B cell (primary cell): ENCODE measurements at regions not wholly inside any gene's neighbourhood (a gene's known extent, or its start where the extent isn't known, plus 50 kb on each side); places are given as distances from the start of the nearest gene placed in this dataset.

Experiments
- EZH2 ChIP-seq: IDR thresholded peaks from 2 replicates; pipeline ENCODE4 v1.6.1; 2012; ENCODE audit warnings: borderline replicate concordance, low read depth, mild to moderate bottlenecking, moderate library complexity, low read length; ENCODE audit not compliant: insufficient read depth, poor library complexity, severe bottlenecking
- TF ChIP-seq, protein P1 (sequence below): fragments of 200-600 bp; IDR thresholded peaks from one replicate; pipeline ENCODE4 v1.8.0; 2022; ENCODE audit warnings: antibody characterized with exemption, mild to moderate bottlenecking

DNA sequence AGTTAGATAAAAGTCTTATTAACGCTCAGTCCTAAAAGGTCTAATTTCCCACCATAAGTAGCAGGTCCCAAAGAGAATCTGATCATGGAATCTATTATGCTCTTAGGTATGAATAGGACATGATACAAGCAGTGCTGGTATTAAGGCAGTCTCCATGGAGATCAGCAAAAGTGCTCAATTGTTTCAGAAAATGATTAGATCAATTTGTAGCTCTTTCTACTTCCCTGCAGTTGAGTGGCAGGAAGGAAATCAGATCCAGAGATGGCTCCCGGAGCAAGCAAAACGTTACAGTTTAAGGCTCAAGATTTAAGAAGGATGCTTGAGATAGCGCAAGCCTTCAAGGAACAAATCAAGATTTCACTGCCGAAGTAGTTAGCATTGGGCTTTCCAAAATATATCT, 205.7 kb downstream of the DRD1 start:
- TF ChIP-seq EZH2 = no peak
- TF ChIP-seq, protein P1, sequence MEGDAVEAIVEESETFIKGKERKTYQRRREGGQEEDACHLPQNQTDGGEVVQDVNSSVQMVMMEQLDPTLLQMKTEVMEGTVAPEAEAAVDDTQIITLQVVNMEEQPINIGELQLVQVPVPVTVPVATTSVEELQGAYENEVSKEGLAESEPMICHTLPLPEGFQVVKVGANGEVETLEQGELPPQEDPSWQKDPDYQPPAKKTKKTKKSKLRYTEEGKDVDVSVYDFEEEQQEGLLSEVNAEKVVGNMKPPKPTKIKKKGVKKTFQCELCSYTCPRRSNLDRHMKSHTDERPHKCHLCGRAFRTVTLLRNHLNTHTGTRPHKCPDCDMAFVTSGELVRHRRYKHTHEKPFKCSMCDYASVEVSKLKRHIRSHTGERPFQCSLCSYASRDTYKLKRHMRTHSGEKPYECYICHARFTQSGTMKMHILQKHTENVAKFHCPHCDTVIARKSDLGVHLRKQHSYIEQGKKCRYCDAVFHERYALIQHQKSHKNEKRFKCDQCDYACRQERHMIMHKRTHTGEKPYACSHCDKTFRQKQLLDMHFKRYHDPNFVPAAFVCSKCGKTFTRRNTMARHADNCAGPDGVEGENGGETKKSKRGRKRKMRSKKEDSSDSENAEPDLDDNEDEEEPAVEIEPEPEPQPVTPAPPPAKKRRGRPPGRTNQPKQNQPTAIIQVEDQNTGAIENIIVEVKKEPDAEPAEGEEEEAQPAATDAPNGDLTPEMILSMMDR = no peak
